Testis (tissue), 2 donors: ENCODE measurements at regions not wholly inside any gene's neighbourhood (a gene's known extent, or its start where the extent isn't known, plus 50 kb on each side); places are given as distances from the start of the nearest gene placed in this dataset.

Source experiments
- POLR2A ChIP-seq: fragments of 450-650 bp; IDR thresholded peaks from one replicate; pipeline ENCODE4 v1.6.1; 2017; ENCODE audit warnings: antibody characterized with exemption, mild to moderate bottlenecking, moderate library complexity
- TF ChIP-seq, protein P1 (sequence below), 3 experiments: fragments of 450-650 bp in 2 of 3; fragments of 200-600 bp in 1 of 3; sonication (generic) in 1 of 3; IDR thresholded peaks; one replicate each; pipeline ENCODE4 v1.5.1; 2016 to 2019; ENCODE audit warnings: antibody characterized with exemption in 3 of 3, mild to moderate bottlenecking in 2 of 3, moderate library complexity in 1 of 3

DNA sequence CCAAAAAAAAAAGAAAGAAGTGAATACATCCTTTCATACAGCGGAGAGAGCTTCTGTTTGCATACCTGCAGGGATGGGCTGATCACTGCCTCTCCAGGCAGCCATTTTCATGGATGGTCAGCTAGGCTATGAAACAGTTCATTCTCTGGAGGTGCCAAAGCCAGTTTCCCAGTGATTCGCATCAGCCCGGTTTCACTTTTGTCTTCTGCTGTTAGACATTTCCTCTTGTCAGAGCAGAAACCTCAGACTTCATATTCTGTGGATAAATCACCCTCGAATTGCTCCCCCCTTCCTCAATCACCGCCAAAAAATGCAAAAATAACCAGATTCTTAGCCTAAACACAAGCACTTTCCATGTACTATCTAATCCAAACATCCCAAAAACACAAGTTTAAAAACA is 225.6 kb downstream of the ADAMTS9 start:
- TF ChIP-seq, protein P1, sequence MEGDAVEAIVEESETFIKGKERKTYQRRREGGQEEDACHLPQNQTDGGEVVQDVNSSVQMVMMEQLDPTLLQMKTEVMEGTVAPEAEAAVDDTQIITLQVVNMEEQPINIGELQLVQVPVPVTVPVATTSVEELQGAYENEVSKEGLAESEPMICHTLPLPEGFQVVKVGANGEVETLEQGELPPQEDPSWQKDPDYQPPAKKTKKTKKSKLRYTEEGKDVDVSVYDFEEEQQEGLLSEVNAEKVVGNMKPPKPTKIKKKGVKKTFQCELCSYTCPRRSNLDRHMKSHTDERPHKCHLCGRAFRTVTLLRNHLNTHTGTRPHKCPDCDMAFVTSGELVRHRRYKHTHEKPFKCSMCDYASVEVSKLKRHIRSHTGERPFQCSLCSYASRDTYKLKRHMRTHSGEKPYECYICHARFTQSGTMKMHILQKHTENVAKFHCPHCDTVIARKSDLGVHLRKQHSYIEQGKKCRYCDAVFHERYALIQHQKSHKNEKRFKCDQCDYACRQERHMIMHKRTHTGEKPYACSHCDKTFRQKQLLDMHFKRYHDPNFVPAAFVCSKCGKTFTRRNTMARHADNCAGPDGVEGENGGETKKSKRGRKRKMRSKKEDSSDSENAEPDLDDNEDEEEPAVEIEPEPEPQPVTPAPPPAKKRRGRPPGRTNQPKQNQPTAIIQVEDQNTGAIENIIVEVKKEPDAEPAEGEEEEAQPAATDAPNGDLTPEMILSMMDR (IDR thresholded peaks at IDR 0.05), result no peak
- no peak for TF ChIP-seq POLR2A
